ENCODE measurements at regions not wholly inside any gene's neighbourhood (a gene's known extent, or its start where the extent isn't known, plus 50 kb on each side); places are given as distances from the start of the nearest gene placed in this dataset.

DNA sequence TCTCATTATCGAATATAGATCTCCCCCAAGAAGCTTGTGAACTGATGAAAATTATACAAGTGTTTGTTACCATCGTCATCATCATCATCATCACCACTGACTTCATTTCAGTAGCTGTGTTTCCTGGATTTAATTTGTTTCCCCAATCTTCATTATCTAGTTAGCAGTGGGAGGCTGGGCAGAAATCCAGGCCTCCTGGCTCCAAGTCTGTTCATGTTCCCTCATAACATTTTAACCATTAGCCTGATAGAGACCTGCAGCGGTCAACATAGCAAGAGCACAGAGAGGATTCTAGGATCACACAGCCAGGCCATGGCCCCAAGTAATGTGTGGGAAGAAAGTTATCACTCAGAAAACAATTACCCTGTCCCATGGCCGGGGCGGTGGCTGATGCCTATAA lies 526.2 kb upstream of the CDH11 start:
- no peak for DNase-seq

DNA sequence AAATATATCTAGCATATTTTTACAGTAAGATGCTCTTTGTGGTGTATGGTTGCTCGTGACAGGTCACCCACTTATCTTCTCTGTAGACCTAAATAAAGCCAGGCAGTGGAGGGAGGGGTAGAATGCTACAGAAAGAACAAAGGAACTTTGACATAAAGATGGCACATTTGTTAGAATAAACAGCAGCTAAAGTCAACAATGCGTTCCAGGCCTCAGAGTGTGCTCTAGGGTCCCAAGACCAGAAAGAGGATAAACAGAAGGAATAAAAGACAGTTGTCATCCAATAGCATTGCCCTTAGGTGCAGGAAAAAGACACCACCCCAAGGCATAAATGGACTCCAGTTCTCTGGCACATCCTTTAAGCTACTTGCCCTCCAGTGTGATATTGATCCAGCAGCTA lies 523.0 kb upstream of the CDH11 start:
- DNase-seq: no peak

DNA sequence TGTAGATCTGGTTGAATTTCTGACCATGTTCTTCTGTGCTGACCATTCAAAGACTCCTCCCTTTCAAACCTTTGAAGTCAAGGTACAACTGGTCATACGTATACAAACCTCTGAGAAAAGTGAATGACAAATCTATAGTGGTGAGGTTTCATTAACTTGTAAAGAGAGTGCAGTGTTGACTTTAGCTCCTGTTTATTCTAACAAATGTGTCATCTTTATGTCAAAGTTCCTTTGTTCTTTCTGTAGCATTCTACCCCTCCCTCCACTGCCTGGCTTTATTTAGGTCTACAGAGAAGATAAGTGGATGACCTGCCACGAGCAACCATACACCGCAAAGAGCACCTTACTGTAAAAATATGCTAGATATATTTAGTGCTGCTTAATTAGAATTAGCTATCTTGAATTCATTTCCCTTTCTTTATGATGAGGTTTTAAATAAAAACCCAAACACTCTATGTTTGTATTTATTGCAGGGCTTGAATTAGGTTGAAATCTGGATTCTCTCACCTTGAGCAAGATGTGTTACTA lies 520.0 kb upstream of the CDH11 start:
- DNase-seq: no peak

DNA sequence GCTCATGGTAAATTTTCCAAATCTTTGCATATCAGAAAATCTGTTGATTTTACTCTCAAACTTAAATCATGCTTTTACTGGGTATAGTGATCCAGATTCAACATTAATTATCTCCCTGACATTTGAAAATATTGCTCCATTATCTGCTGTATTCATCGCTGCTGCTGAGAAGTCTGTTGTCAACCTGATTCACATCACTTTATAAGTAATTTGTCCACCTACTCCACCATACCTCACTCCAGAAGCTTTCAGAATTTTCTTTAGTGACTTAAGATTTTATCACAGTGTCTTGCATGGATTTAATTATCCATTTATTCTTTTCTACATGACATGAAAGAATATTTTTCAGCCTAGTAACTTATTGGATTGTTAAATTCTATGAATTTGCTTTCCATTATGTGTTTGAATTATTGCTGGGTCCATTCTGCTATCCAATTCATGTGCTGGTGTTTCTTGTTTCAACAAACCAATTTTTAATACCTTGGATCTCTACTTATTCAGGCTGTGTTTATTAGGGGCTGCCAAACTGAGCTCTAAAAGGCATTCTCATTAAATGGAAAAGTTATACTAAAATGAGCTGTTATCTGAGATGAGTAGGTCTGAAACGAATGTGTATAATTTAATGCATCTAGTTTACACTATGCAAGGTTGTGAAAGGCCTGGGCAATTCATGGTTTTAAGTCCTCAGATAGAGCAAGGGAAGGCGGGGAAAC lies 519.3 kb upstream of the CDH11 start:
- DNase-seq: no peak

DNA sequence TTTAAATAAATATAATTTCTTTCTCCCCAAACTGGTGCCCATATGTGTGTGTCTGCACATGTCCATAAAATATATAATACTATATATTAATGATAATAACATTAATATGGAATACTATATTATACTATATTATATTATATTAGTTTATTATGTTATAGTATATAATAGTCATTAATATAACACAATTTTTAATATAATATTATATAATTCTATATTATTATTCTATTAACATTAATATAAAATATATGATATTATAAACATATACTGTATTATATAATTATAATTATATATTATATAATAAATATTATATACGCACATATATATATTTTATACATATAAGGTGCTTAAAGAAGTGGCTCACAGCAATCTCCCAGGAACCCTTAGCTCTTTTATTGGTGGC lies 513.0 kb upstream of the CDH11 start:
- no peak for DNase-seq

DNA sequence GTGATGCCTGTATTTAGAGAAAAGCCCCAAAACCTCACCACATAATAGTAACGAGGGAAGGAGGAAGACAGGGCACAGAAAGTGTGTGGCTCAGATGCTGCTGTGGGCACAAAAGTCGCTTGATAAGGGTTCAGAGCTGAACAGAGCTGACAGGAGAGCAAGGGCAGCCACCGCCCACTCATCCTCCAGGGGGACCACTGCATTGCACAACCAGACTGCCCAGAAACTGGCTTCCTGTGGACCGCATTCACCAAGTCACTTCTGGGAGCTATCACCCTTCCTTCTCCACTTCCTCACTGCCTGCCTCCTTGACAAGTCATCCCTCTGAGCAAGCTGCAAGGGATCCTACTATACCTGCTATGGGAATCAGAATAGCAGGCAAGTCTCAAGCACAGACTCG lies 512.4 kb upstream of the CDH11 start:
- no peak for DNase-seq

DNA sequence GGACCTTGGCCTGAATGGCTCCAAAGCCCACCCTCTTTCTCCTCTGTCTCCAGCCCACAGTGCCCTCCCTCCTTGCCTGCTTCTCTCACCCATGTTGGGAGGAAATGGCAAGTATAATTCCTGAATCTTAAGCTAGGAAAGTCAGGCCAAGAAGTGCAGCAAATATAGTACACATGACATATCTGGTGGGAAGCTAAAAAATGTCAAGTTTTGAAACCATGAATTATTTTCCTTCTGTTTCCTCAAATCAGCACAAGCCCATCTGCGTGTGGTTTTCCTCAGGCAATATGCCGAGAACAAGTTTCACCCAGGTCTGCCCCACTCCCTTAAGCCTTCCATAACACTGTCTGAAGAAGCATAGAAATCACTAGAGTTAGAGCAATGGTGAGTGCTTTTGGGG lies 502.8 kb upstream of the CDH11 start:
- DNase-seq: no peak

DNA sequence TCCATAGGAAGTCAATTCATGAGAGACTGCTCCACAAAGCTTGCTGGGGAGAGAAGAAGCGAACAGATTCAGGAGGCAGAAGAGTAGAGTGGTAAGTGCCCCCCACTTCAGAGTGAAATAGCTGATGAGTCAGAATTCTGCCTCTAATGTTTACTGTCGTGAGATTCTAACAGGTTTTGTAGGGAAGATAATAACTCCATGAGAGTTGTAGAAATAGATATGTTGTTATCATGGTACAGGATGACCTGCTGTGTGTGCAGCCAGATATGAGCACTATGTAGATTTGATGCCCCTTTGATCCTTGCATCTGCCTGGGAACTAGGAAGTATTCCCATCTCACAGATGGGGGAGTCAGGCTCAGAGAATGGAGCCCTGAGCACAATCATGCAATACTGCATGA lies 502.4 kb upstream of the CDH11 start:
- no peak for DNase-seq

DNA sequence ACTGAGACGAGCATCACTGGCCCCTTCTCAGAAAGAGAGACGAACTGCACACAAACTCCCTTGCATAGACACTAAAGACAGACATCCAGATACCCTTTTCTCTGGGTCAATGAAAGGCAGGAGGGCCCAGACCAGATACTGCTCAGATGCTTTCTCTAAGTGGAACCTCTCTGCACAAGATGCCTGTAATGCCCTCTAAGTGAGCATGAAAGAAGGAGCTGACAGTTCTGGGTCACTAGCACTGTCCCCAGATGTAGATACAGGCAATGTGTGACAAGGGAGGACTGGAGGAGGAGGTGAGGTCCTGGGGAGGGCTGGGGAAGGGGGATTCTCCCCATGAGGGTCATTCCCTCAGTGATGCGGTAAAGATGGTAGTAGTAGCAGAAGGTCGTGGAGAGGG lies 501.0 kb upstream of the CDH11 start:
- no peak for DNase-seq

DNA sequence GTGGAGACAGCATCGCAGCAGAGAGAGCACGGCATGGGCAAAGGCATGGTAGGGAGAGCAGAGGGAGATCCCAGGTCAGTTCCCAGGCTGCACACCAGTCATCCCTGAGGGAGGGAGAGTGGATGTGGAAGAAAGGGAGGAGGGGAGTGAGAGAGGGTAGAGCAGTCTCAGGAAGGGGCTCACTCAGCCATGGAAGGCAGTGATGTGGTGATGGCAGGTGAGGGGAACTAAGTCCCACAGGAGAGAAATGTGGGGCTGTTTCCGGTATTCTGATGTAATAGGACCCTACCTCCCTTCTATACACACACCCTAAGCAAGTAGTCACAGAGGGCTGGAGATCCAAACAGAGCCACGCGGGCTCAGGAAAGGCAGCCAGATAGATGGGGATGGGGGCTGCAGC lies 500.3 kb upstream of the CDH11 start:
- no peak for DNase-seq

DNA sequence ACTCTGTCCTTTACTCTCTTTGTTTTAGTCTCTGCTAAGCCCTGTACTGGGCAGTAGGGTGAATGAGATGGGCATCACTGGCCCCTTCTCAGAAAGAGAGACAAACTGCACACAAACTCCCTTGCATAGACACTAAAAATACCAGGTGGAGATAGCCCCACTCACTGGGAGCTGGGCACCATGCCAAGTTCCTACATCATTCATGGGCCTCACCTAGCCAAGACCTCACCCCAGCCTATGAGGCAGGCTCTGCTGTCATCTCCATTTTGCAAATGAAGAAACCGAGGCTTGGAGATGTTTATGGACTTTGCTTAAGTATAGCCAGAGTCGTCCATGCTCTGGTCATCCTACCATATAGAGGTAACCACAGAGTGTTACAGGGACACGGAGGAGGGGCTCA lies 499.8 kb upstream of the CDH11 start:
- DNase-seq: no peak

DNA sequence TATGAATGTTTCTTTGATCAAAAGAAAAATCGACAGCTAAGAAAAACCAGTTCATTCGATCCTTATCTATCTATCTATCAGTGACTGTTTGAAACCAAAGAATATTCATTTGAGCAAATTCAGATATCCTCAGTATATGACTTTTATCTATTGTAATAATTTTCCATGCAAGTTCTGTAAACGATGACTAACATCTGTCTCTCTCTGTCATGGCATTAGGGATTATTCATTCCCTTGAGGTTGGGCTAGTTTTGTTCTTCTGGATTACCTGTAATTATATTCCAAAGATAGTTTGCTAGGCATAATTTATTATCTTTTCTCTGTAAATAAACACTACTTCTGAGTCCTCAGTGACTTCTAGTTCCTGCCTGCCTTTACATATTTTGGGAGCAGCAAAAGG lies 497.7 kb upstream of the CDH11 start:
- DNase-seq: no peak

DNA sequence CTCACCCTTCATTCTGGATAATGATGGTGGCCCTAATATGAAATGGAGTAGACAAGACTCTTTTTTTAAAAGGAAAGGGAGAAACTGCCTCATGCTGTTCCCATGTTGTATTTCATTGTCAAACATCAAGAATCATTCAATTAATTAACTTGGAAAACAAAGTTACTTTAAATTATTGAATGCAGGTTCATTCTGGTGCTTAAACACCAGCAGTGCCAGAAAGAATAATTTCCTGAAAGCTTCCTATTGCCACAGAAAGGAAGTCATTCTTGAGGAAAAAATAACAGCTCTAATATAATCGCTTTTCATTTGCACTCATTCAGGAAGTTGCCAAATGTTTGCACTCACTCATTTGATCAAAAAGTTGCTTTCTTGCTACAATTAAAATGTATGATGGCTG lies 497.1 kb upstream of the CDH11 start:
- no peak for DNase-seq

DNA sequence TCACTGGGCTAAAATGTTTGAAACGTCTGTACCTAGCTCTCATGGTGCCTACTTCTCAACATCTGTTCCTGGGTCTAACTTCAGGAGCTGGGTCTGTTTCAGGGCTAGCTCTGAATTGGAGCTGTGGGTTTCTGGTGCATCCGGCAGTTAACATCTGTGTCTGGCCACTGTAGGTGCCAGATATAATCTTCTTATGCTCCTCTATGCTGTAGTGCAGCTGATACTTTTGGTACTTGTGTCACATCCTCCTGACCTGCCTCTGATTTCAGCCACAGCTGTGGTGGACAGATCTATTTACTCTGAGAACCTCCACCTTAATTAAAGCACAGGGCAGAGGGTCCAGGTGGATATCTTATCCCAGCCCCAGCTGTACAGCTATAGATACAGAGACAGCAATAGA lies 496.5 kb upstream of the CDH11 start:
- no peak for DNase-seq

DNA sequence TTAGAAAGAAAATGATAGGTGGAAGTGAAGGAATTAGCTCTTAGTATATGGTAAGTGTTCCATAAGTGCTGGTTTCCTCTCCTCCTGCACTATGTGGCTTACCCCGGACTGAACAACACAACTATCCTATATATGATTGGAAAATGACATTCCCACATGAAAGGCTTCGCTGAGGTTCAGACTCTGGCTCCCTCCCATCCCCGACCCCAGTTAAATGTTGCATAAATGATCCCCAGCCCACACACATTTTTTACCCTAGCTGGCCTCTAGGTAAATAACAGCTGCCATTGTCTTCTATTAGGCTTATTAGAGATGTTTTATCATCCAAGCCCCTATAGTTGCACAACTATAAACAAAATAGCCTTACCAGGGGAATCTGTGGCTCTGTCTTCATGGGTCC lies 495.6 kb upstream of the CDH11 start:
- DNase-seq: no peak

DNA sequence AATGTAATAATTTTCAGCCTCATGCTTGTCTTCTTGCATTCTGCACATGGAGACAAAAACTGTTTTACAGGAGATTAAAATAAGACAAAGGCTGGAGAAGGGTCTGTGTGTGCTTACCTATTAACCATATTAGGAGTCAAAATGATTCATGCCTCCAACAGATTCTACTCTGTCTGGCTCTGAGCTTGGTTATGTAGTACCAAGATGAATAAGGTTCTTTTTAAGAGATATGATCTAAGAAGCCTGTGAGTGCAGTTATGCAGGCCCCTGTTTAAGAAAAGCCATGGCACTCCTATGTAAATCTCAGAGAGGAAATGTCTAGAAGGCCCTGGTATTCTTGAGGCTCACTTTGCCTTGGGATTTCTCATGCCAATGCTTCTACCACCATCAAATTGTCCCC lies 486.6 kb upstream of the CDH11 start:
- DNase-seq: no peak

DNA sequence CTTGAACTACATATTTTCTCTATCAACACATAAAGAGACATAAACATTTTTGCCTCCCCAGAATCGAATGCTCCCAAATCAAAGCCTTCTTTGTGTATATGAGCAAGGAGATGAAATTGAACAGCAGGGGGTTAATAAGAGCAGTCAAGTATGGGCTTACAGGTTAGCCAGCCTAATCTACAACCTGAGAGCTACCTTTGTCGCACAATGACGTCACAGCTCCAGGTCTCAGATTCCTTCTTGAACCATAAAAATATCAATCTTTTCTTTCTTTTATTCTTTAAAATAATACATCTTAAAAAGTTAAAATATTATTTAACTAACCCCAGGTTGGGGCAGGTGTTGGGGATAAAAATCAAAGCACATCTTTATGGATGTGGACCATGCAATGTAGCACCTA lies 482.9 kb upstream of the CDH11 start:
- no peak for DNase-seq

DNA sequence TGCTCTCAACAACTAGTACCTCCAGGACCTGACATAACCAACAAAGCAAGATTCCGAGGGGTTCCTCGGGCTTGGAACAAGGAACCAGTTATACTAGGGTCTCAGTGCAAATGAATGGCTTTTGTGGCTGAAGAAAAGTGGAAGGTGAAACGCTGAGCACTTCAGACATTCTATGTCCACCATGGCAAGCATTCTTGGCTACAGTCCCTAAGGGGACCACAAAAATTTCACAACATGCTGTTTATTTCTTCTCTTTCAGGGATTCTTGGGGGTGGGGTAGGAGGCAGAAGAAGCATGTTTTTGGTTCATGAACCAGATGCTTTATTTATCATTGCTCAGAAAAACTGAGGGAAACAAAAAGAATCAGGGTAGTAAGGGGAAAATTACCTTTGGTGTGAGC lies 479.9 kb upstream of the CDH11 start:
- DNase-seq: no peak

DNA sequence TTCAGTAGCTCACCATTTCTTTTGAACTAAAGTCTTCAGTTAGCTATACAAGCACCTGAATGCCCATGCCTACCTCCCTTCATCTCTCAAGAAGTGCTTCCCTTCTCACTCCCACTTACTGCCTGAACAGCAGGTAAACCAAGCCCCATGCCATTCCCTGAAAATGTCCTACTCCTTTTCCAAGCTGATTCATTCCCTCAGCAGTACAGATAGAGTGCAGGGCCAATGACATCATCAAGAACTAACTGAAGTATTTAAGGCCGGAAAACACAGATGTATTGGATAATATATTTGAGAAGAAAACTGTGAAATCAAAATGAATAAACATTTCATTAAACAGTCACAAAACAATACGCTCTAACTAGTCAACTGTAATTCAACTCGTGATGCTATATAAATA lies 478.8 kb upstream of the CDH11 start:
- no peak for DNase-seq

DNA sequence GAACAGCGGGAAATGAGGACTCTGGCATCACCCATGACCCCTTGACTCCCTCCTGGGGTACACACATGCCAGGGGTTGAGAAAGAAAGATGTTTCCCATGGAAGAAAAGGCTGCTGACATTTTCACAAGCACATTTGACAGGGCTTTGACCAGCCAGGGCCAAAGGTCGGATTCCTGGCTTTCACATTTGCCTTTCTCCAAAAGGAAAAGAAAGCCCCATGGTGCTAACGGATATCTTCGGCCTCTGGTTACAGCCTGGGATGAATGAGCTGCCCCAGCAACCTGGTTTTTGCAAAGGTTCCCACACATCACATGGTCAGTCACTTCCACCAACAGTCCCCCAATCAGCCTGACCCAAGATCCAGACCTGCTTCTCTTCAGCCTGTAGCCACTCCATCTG lies 478.2 kb upstream of the CDH11 start:
- DNase-seq: no peak

DNA sequence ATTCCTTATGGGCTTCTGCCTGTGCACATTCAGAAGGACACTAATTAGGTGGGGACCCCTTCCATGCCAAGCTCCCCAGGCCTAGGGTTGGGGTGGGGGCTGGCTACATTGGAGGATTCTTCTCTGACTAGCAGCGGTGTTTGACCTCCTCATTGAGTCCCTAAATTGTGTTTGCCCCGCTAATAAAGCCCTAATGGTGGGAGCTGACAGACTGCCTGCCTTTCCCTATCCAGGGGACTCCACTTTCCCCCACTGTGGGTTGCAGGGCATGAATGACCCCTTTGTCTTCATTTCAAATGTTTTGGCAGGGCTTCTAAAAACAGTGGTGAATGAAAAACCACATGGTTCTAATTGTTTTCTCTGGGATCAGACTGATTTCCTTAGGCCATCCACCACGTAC lies 476.8 kb upstream of the CDH11 start:
- DNase-seq: no peak

DNA sequence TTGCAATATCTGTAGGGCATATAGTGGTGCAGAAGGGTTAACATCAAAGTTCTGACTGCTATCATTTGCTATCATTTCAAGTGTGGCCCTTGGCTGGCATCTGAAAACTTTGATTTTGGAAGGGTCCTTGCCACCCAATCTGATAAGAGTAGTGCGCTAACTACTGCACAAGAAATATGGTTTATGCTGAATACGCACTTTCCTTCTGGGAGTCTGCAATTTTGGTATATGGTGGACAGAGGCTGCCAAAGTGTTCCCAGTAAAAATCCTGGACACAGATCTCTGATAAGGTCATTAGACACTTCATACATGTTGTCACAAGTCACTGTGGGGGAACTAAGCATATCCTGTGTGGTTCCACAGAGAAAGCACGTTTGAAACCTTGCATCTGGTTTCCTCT lies 461.6 kb upstream of the CDH11 start:
- no peak for DNase-seq

DNA sequence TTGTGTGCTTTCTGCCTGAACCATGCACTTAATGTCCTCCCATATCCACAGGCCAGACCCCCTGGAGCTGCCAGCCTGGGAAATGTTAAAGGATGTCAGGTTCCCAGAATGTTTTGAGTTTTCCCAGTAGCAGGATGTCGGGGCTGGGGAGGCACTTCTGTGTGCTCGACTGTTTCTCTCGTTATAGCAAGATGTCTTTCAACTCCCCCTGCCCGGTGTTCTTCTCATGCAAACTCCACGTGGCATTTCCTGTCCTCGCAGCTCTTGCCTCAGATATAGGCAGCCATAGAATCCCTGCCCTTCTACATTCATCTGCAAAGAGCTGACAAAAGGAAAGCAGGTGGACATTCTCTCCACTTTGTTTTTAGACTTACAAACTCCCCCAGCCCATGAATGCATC lies 457.2 kb upstream of the CDH11 start:
- no peak for DNase-seq

DNA sequence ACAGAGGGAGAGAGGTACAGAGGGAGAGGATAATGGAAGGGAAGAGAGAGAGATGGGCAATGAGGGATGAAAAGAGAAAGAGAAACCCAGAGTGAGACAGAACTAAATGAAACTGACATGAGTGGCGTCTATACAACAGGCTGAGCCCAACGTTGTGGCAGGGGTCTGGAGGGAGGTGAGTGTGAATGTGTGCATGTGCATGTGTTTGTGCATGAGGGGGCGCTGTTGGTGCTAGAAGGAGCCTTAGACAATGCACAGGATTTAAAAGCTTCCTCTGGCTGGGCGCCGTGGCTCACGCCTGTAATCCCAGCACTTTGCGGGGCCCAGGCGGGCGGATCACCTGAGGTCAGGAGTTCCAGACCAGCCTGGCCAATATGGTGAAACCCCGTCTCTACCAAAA lies 454.8 kb upstream of the CDH11 start:
- no peak for DNase-seq

DNA sequence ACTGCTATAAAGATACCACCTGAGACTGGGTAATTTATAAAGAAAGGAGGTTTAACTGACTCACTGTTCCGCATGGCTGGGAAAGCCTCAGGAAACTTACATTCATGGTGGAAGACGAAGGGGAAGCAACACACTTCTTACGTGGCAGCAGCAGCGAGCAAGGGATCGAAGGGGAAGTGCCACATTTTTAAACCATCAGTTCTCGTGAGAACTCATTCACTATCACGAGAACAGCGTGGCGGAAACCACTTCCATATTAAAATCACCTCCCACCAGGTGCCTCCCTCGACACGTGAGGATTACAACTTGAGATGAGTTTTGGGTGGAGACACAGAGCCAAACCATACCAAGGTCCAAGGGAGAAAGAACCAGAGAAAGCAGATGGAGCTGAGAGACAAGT lies 454.3 kb upstream of the CDH11 start:
- no peak for DNase-seq

All from SIG-M5 (cell line).